Left colon (tissue), 2 donors: ENCODE measurements at regions not wholly inside any gene's neighbourhood (a gene's known extent, or its start where the extent isn't known, plus 50 kb on each side); places are given as distances from the start of the nearest gene placed in this dataset.
"Not testable (repeated sequence)": the region's sequence is repeated elsewhere in the genome, so short reads cannot be mapped to it uniquely, and the experiment has no call there.

Experiments used
- ATAC-seq: fragments of 200-7000 bp; cut with Tn5 transposase; one replicate; pipeline ENCODE4 v1.9.1; 2020; ENCODE audit warnings: mild to moderate bottlenecking, moderate library complexity
- DNase-seq, 2 donors: peaks; one replicate each; pipeline ENCODE4 v3.0.0-alpha.2; 2020
- intact Hi-C, 2 donors: fragments of 100-400 bp; cut with DNase I in 1 of 2; cut with micrococcal nuclease in 1 of 2; formaldehyde crosslinking; loops; one replicate each; pipeline versions ENCODE4 v1.11.2 to v1.14.0; 2022; cut with DNase I, micrococcal nuclease
- donor health status: DM: no; HTN: no; CAD: no.
- donor health status: DM: yes; HTN: yes; CAD: no.

GRCh38 chr3:115363071-115363470, 216.0 kb upstream of the ZBTB20 start:
- no peak for ATAC-seq
- intact Hi-C loops = no loop called here
- DNase-seq = no peak

GRCh38 chr3:115369021-115369420, 221.9 kb upstream of the ZBTB20 start:
- ATAC-seq = no peak
- intact Hi-C loops = no loop called here
- no peak for DNase-seq

- intact Hi-C loops = no loop called here
- ATAC-seq (no peak), DNase-seq (no peak)
Measured at GRCh38 chr3:115375362-115375761, 228.3 kb upstream of the ZBTB20 start.

- DNase-seq (no peak), ATAC-seq (no peak)
- intact Hi-C loops = no loop called here
Measured at GRCh38 chr3:115380883-115381572, 233.9 kb upstream of the ZBTB20 start.

GRCh38 chr3:115381573-115381912, 234.5 kb upstream of the ZBTB20 start:
- DNase-seq = no peak
- intact Hi-C loops = no loop called here

GRCh38 chr3:115381931-115382330, 234.8 kb upstream of the ZBTB20 start:
- ATAC-seq (no peak), DNase-seq (no peak)
- intact Hi-C loops = no loop called here

More at GRCh38 chr3:115381573-115381912, 234.5 kb upstream of the ZBTB20 start:
- ATAC-seq = no peak

GRCh38 chr3:115384381-115384780, 237.3 kb upstream of the ZBTB20 start:
- ATAC-seq (no peak), DNase-seq (no peak)
- intact Hi-C loops = no loop called here

GRCh38 chr3:115385774-115386730, 237.3 kb upstream of the GAP43 start:
- no peak for ATAC-seq
- intact Hi-C loops = no loop called here
- DNase-seq = no peak

GRCh38 chr3:115388166-115388565, 235.1 kb upstream of the GAP43 start:
- intact Hi-C loops = no loop called here
- ATAC-seq = no peak
- DNase-seq = no peak

- ATAC-seq (no peak), DNase-seq (no peak)
- intact Hi-C loops = no loop called here
Measured at GRCh38 chr3:115388811-115389210, 234.5 kb upstream of the GAP43 start.

GRCh38 chr3:115396801-115397200, 226.5 kb upstream of the GAP43 start:
- ATAC-seq = no peak
- intact Hi-C loops = no loop called here
- DNase-seq = no peak

- ATAC-seq (no peak), DNase-seq (no peak)
- intact Hi-C loops = no loop called here
Measured at GRCh38 chr3:115397433-115397832, 225.9 kb upstream of the GAP43 start.

- intact Hi-C loops = no loop called here
- no peak for ATAC-seq
- no peak for DNase-seq
Measured at GRCh38 chr3:115398506-115398905, 224.8 kb upstream of the GAP43 start.

GRCh38 chr3:115399750-115400149, 223.6 kb upstream of the GAP43 start:
- DNase-seq = no peak
- intact Hi-C loops = no loop called here
- no peak for ATAC-seq

- no peak for DNase-seq
- no peak for ATAC-seq
- intact Hi-C loops = no loop called here
Measured at GRCh38 chr3:115401298-115401697, 222.0 kb upstream of the GAP43 start.

GRCh38 chr3:115401851-115402501, 221.3 kb upstream of the GAP43 start:
- no peak for DNase-seq
- no peak for ATAC-seq
- intact Hi-C loops = no loop called here

- no peak for DNase-seq
Measured at GRCh38 chr3:115402651-115403050, 220.7 kb upstream of the GAP43 start.

GRCh38 chr3:115403786-115404185, 219.5 kb upstream of the GAP43 start:
- intact Hi-C loops = no loop called here
- DNase-seq = no peak
- no peak for ATAC-seq

More at GRCh38 chr3:115402651-115403050, 220.7 kb upstream of the GAP43 start:
- no peak for ATAC-seq
- intact Hi-C loops = no loop called here

GRCh38 chr3:115409596-115409995, 213.7 kb upstream of the GAP43 start:
- intact Hi-C loops = no loop called here
- no peak for ATAC-seq
- no peak for DNase-seq

- ATAC-seq, intact Hi-C loops: not testable (repeated sequence)
Measured at GRCh38 chr3:115414610-115415009, 208.7 kb upstream of the GAP43 start.

More at GRCh38 chr3:115414610-115415009, 208.7 kb upstream of the GAP43 start:
- DNase-seq = not testable (repeated sequence)
